ENCODE measurements at regions not wholly inside any gene's neighbourhood (a gene's known extent, or its start where the extent isn't known, plus 50 kb on each side); places are given as distances from the start of the nearest gene placed in this dataset.
"Not testable (repeated sequence)": the region's sequence is repeated elsewhere in the genome, so short reads cannot be mapped to it uniquely, and the experiment has no call there.

GRCh38 chr2:113361051-113361450, 76.4 kb upstream of the ZNG1B start:
- DNase-seq (ENCODE audit: insufficient read length, low spot score) (no peak), FAIRE-seq (no peak)
- TF ChIP-seq CTCF (IDR thresholded peaks at IDR 0.05; ENCODE audit: insufficient read depth, missing control alignments), result no peak

- DNase-seq (ENCODE audit: insufficient read length, low spot score) (no peak), FAIRE-seq (no peak)
These were observed 78.3 kb upstream of the PAX8 start for GRCh38 chr2:113357071-113357470.

GRCh38 chr2:113356284-113356683, 77.6 kb upstream of the PAX8 start:
- DNase-seq (ENCODE audit: insufficient read length, low spot score); FAIRE-seq: not testable (repeated sequence)

More at GRCh38 chr2:113357071-113357470, 78.3 kb upstream of the PAX8 start:
- TF ChIP-seq CTCF (IDR thresholded peaks at IDR 0.05; ENCODE audit: insufficient read depth, missing control alignments), result no peak

GRCh38 chr2:113355339-113356015, 76.8 kb upstream of the PAX8 start:
- not testable (repeated sequence) for DNase-seq (ENCODE audit: insufficient read length, low spot score); FAIRE-seq

GRCh38 chr2:113351375-113352355, 72.9 kb upstream of the PAX8 start:
- DNase-seq (ENCODE audit: insufficient read length, low spot score), result no peak
- no peak for FAIRE-seq
- no peak for TF ChIP-seq CTCF (IDR thresholded peaks at IDR 0.05; ENCODE audit: insufficient read depth, missing control alignments)

- not testable (repeated sequence) for DNase-seq (ENCODE audit: insufficient read length, low spot score)
These were observed 65.1 kb upstream of the PAX8 start for GRCh38 chr2:113343800-113344199.

GRCh38 chr2:113342650-113343049, 63.9 kb upstream of the PAX8 start:
- DNase-seq (ENCODE audit: insufficient read length, low spot score), result no peak
- FAIRE-seq, result no peak
- no peak for TF ChIP-seq CTCF (IDR thresholded peaks at IDR 0.05; ENCODE audit: insufficient read depth, missing control alignments)

More at GRCh38 chr2:113343800-113344199, 65.1 kb upstream of the PAX8 start:
- FAIRE-seq, result not testable (repeated sequence)

- FAIRE-seq; DNase-seq (ENCODE audit: insufficient read length, low spot score): not testable (repeated sequence)
These were observed 63.1 kb upstream of the PAX8 start for GRCh38 chr2:113341870-113342253.

- FAIRE-seq (no peak), DNase-seq (ENCODE audit: insufficient read length, low spot score) (no peak)
- no peak for TF ChIP-seq CTCF (IDR thresholded peaks at IDR 0.05; ENCODE audit: insufficient read depth, missing control alignments)
These were observed 62.6 kb upstream of the PAX8 start for GRCh38 chr2:113341191-113341869.

Data from D721Med (cell line).